ENCODE measurements at regions not wholly inside any gene's neighbourhood (a gene's known extent, or its start where the extent isn't known, plus 50 kb on each side); places are given as distances from the start of the nearest gene placed in this dataset.

GRCh38 chr14:22086131-22086530 lies 412.5 kb upstream of the OR4E1 start:
- FAIRE-seq: no peak
- Histone ChIP-seq H3K9ac (ENCODE audit: control insufficient read depth, extremely low read depth, insufficient read depth, low read length) (no peak overlapping the region), H2AFZ (ENCODE audit: control insufficient read depth, low read length) (no peak overlapping the region), H3K4me1 (ENCODE audit: control insufficient read depth, extremely low read depth, insufficient read depth, low read length) (no peaks in the 10 kb centered on the region), H3K36me3 (ENCODE audit: control insufficient read depth in 2 of 2, extremely low read depth in 1 of 2, insufficient read depth in 2 of 2, low read length in 2 of 2) (no peaks in the 10 kb centered on the region), H3K27me3 (ENCODE audit: control insufficient read depth, extremely low read depth, insufficient read depth, low read length) (peaks cover 9% of the 10 kb centered on the region), H3K27ac (ENCODE audit: control insufficient read depth, insufficient read depth, low read length) (no peak overlapping the region), H3K79me2 (ENCODE audit: control insufficient read depth, insufficient read depth, low read length) (no peaks in the 10 kb centered on the region), H3K9me1 (ENCODE audit: control insufficient read depth, extremely low read depth, insufficient read depth, low read length) (no peaks in the 10 kb centered on the region), H3K4me2 (ENCODE audit: control insufficient read depth, extremely low read depth, insufficient read depth, low read depth, low read length) (no peak overlapping the region), H3K9me3 (ENCODE audit: control insufficient read depth, low read depth, low read length) (no peaks in the 10 kb centered on the region), H4K20me1 (ENCODE audit: control insufficient read depth, extremely low read depth, insufficient read depth, low read length) (no peaks in the 10 kb centered on the region), H3K4me3 (ENCODE audit: control insufficient read depth in 2 of 3, extremely low read depth in 1 of 3, insufficient read depth in 2 of 3, low read depth in 1 of 3, low read length in 3 of 3) (no peak overlapping the region)
- DNase-seq (ENCODE audit: low read depth, low spot score): no peak
- TF ChIP-seq CTCF (optimal IDR thresholded peaks at IDR 0.05 in 1 of 3, IDR thresholded peaks at IDR 0.05 in 1 of 3, conservative IDR thresholded peaks at IDR 0.05 in 1 of 3; ENCODE audit: extremely low read depth in 1 of 3, insufficient read depth in 2 of 3, low read length in 3 of 3) (no peak), EZH2 (IDR thresholded peaks at IDR 0.05; ENCODE audit: low read length) (no peak)
- dilution Hi-C loops (cut with MboI; ENCODE audit: extremely low pct_ligation_motif_present, low sequenced_read_pairs): no loop called here

- FAIRE-seq: peak; percentile 49
- Histone ChIP-seq H3K4me2 (ENCODE audit: control insufficient read depth, extremely low read depth, insufficient read depth, low read depth, low read length) (no peak overlapping the region), H3K4me1 (ENCODE audit: control insufficient read depth, extremely low read depth, insufficient read depth, low read length) (no peaks in the 10 kb centered on the region), H3K9me1 (ENCODE audit: control insufficient read depth, extremely low read depth, insufficient read depth, low read length) (no peaks in the 10 kb centered on the region), H3K27ac (ENCODE audit: control insufficient read depth, insufficient read depth, low read length) (no peak overlapping the region), H3K4me3 (ENCODE audit: control insufficient read depth in 2 of 3, extremely low read depth in 1 of 3, insufficient read depth in 2 of 3, low read depth in 1 of 3, low read length in 3 of 3) (no peak overlapping the region), H3K9ac (ENCODE audit: control insufficient read depth, extremely low read depth, insufficient read depth, low read length) (no peak overlapping the region), H3K36me3 (ENCODE audit: control insufficient read depth in 2 of 2, extremely low read depth in 1 of 2, insufficient read depth in 2 of 2, low read length in 2 of 2) (no peaks in the 10 kb centered on the region), H3K9me3 (ENCODE audit: control insufficient read depth, low read depth, low read length) (no peaks in the 10 kb centered on the region), H2AFZ (ENCODE audit: control insufficient read depth, low read length) (no peak overlapping the region), H4K20me1 (ENCODE audit: control insufficient read depth, extremely low read depth, insufficient read depth, low read length) (no peaks in the 10 kb centered on the region), H3K27me3 (ENCODE audit: control insufficient read depth, extremely low read depth, insufficient read depth, low read length) (peaks cover 9% of the 10 kb centered on the region), H3K79me2 (ENCODE audit: control insufficient read depth, insufficient read depth, low read length) (no peaks in the 10 kb centered on the region)
- TF ChIP-seq CTCF (optimal IDR thresholded peaks at IDR 0.05 in 1 of 3, IDR thresholded peaks at IDR 0.05 in 1 of 3, conservative IDR thresholded peaks at IDR 0.05 in 1 of 3; ENCODE audit: extremely low read depth in 1 of 3, insufficient read depth in 2 of 3, low read length in 3 of 3) (peak in 2 of 3 experiments; percentile 53 to 58), EZH2 (IDR thresholded peaks at IDR 0.05; ENCODE audit: low read length) (no peak)
- dilution Hi-C loops (cut with MboI; ENCODE audit: extremely low pct_ligation_motif_present, low sequenced_read_pairs): no loop called here
- no peak for DNase-seq (ENCODE audit: low read depth, low spot score)
Measured at GRCh38 chr14:22084393-22085281, 411.0 kb upstream of the OR4E1 start.
